Activated CD4-positive, alpha-beta T cell treated with anti-CD3 and anti-CD28 coated beads, Interleukin-2, amount 10 ng/mL, durations not matched to agents 24 days and 14 days (primary cell): ENCODE measurements at regions not wholly inside any gene's neighbourhood (a gene's known extent, or its start where the extent isn't known, plus 50 kb on each side); places are given as distances from the start of the nearest gene placed in this dataset.
"Not testable (repeated sequence)": the region's sequence is repeated elsewhere in the genome, so short reads cannot be mapped to it uniquely, and the experiment has no call there.

Source experiments
- DNase-seq: peaks from one replicate; pipeline ENCODE4 v3.0.0; 2022
- H3K27ac Mint-ChIP-seq: one replicate; pipeline ENCODE4 v1.8.0; 2022; ENCODE audit warnings: mild to moderate bottlenecking, mixed read lengths
- H3K27me3 Mint-ChIP-seq: one replicate; pipeline ENCODE4 v1.8.0; 2022; ENCODE audit warnings: mixed read lengths
- H3K36me3 Mint-ChIP-seq: one replicate; pipeline ENCODE4 v1.8.0; 2022; ENCODE audit warnings: low read depth, mild to moderate bottlenecking, mixed read lengths
- H3K4me1 Mint-ChIP-seq: one replicate; pipeline ENCODE4 v1.8.0; 2021; ENCODE audit warnings: mixed read lengths
- H3K4me3 Mint-ChIP-seq: one replicate; pipeline ENCODE4 v1.8.0; 2022; ENCODE audit warnings: mild to moderate bottlenecking, moderate library complexity, mixed read lengths
- H3K9me3 Mint-ChIP-seq: one replicate; pipeline ENCODE4 v1.8.0; 2021; ENCODE audit warnings: mixed read lengths
- intact Hi-C: fragments of 100-400 bp; cut with micrococcal nuclease; formaldehyde crosslinking; loops from one replicate; pipeline ENCODE4 v1.15.1; 2023

DNA sequence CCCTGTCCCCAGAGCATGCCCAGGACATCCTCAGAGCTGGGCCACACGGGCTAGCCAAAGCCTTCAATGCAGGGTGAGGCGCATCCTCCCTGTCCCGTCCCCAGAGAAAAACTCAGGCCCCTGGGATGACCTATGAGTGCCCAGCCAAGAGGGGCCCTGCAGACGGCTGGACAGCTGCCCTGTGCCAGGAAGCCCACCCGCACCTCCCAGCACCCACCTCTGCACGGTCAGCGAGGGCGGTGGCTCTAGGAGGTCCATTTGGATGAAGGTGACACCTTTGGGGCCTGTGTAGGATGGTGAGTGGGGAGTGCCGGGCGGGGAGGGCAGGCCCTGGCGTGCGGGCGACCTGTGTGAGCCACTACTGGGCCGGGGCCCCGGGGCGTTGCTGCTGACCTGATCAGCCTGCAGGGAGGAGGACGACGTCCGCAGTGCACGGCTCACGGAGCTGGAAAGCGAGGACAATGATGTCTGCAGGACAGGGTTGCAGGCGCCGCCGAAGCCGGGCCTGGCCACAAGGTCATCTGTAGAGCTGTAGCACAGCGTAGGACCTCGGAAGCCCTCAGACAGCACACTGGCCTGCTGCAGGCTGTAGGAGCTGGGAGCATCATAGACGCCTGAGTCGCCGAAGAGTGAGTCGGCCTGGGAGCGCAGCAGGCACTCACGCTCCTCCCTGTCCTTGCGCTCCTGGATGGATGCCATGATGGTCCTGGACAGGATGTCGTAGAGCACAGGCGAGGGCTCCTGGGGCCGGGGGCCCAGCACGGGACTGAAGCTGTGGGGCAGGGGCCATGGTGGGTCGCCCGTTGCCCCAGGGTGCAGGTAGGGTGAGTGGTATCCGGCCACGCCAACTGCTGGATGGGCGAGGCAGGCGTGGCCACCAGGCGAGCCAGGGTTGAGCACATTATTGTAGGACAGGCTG, 180.5 kb downstream of the IGLL1 start:
- no peak for DNase-seq
- Mint-ChIP-seq H3K27me3 (no peaks in the 10 kb centered on the region), H3K36me3 (no peaks in the 10 kb centered on the region), H3K4me3 (no peak overlapping the region), H3K27ac (no peak overlapping the region), H3K9me3 (no peaks in the 10 kb centered on the region), H3K4me1 (no peaks in the 10 kb centered on the region)
- intact Hi-C loops: no loop called here

DNA sequence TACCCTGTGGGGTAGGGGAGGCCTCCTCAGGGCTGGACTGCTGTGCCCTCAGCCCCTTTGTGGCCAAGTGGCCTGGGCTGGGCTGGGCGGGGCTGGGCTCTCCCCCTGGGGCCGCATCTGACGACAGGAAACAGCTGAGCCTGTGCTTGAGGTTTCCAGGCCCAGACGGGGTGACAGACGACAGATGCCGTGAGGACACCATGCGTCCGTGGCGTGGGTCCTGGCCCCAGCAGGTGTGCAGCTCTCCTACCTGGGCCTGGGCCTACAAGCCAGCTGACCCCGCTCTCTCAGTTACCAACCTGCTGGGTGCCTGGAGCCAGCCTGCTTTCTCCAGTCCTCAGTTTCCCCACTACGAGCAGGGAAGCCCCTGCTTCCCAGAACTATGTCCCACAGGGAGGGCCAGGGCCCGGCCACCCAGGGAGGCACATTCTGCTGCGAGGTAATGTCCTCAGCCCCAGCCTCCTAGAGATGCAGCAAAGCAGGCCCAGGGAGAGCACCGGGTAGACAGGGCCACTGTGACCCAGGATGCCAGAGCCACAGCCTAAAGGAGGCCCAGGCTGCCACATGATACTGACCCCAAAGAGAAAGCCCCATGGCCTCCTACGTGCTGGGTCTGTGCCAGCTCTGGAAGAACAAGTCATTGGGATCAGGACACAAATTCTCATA, 181.3 kb downstream of the IGLL1 start:
- no peak for DNase-seq
- intact Hi-C loops: no loop called here
- no peaks in the 10 kb centered on the region for H3K9me3 Mint-ChIP-seq
- no peaks in the 10 kb centered on the region for H3K27me3 Mint-ChIP-seq
- H3K27ac Mint-ChIP-seq: no peak overlapping the region
- H3K4me3 Mint-ChIP-seq: no peak overlapping the region
- H3K36me3 Mint-ChIP-seq: no peaks in the 10 kb centered on the region
- no peaks in the 10 kb centered on the region for H3K4me1 Mint-ChIP-seq

DNA sequence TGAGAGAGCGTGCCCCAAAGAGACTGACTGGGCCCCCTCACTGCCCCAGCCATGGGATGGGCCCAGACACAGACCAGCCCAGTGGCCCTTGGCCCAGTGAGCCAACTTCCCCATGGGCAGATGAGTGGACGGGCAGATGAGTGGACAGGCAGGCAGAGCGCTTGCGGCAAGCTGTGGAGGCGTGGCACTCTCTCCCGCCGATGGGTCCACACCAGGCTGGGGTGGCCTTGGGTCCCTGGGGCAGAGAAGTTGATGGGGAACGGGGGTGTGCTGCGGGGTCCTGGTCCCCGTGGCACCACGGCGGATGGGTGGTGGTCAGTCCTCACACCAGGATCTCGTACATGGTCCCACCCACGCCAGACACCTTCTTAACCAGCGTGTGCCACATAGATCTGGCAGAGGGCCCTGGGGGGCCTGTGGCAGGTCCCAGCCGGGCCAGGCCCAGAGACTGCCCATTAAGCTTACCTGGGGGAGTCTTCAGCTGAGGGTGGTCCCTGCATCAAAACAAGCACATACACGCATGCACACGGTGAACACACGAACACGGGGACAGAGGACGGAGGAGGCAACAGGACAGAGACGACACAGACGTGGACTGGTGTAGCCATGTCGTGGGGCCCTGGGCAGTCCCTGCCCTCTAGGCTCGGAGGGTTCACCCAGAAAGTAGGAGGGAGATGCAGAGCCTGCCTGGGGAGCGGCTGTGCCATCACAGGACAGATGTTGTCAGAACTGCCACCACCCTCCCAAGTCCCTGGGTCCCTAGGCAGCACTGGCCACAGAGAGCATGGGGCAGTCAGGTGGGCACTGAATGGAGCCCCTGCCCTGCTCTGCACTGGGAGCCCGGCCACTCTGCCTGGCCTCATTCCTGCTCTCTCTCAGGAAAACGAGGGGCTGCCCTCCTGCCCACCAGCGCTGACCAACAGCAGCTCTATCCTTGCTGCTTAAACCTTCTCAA, 182.2 kb downstream of the IGLL1 start:
- H3K4me3 Mint-ChIP-seq: no peak overlapping the region

DNA sequence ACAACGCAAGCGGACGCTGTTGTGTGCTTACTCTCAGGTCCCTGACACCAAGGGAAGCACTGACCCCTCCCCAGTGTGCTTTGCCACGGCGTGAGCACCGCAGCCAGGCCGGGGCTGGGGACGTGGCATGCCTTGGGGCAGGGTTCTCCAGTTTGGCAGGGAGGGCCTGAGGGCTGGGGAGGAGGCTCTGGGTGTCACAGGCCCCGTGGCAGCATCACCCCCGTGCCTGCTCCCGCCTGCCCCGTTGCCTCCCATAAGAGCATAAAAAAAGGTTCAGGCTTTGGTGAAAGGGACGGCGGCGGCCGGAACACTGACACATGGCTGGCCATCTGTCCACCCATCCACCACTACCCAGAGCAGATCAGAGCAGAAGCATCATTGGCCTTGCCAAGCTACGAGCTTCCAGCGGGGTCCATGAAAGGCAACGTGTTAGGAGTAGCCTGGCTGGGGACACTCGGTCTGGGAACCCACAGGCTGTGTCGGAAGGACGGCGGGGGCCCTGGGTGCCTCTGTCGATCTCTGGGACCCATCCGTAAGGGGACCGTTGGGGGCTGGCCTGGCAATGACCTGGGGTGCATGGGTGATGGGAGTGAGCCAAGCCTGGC, 183.0 kb downstream of the IGLL1 start:
- Mint-ChIP-seq H3K4me3 (no peak overlapping the region), H3K4me1 (no peaks in the 10 kb centered on the region), H3K9me3 (no peaks in the 10 kb centered on the region), H3K27ac (no peak overlapping the region), H3K36me3 (no peaks in the 10 kb centered on the region), H3K27me3 (no peaks in the 10 kb centered on the region)
- no peak for DNase-seq
- intact Hi-C loops: no loop called here

More for the DNA sequence above, 182.2 kb downstream of the IGLL1 start:
- intact Hi-C loops: no loop called here
- H3K27ac Mint-ChIP-seq: no peak overlapping the region
- no peaks in the 10 kb centered on the region for H3K36me3 Mint-ChIP-seq
- no peak for DNase-seq
- no peaks in the 10 kb centered on the region for H3K4me1 Mint-ChIP-seq
- H3K9me3 Mint-ChIP-seq: no peaks in the 10 kb centered on the region
- H3K27me3 Mint-ChIP-seq: no peaks in the 10 kb centered on the region

DNA sequence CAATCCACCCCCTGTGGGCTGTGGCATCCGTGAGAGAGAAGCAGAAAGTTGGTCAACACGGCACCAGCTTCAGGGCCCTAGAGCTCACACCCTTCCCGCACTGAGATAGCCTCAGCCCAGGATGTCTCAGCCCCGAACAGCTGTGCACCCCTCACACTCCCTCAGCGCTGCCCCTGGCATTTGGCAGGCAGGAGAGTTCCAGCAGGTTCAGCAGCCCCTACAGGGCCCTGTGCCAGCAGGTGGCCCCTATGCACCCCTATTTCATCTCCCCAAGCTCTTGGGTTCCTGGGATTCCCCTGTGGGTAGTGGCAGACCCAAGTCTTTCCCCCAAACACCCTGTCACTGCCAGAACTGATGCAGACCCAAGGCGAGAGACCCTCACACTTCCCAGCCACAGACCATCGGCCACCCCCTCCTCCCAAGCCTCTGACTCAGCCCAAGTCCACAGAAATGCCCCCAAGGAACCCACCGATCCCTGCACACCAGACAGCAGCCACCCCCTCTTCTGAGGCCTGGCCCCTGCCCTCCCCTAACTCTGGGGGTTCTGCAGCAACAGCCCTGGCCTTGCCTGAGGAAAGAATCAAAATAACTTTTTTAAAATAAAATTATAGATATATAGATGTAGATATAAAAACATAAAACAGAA, 183.6 kb downstream of the IGLL1 start:
- intact Hi-C loops: no loop called here
- DNase-seq: no peak
- Mint-ChIP-seq H3K27me3 (no peaks in the 10 kb centered on the region), H3K9me3 (no peaks in the 10 kb centered on the region), H3K4me1 (no peaks in the 10 kb centered on the region), H3K36me3 (no peaks in the 10 kb centered on the region), H3K4me3 (no peak overlapping the region), H3K27ac (no peak overlapping the region)

DNA sequence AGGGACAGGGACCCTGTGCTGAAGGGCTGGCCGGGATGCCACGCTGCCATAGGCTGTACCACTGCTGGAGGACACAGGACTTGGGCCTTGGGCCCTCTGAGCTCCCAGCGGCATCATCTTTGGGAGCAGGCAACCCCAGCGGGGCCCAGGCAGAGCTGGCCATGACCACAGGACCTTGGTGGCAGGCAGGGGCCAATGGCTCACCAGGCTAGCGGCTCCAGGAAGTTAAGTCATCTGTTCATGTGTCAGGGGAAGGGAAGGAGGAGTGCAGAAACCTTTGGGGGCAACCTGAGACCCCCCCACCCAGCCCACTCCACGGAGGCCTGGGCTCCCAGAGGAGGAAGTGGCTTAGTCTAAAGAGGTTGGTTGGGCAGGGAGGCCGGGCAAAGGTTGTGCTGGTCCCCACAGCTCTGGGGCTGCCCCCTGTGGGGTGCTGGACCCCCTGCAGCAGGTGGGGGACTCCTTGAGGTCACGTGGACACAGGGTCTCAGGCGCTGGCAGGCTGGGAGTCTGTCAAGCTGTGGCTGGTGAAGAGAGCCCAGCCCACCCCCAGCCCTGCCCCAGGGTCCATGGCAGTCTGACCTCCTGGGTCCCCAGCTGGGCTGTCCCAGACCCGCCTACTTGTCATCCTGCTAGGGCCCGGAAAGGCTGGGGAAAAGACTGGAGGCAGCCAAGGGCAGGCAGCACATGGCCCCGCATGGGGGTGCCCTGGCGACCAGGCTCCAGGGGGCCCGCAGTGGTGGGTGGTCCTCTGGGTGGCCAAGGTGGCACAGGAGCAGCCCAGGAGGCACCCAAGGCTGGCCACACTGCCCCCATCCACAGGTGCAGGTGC, 184.3 kb downstream of the IGLL1 start:
- no peak for DNase-seq

DNA sequence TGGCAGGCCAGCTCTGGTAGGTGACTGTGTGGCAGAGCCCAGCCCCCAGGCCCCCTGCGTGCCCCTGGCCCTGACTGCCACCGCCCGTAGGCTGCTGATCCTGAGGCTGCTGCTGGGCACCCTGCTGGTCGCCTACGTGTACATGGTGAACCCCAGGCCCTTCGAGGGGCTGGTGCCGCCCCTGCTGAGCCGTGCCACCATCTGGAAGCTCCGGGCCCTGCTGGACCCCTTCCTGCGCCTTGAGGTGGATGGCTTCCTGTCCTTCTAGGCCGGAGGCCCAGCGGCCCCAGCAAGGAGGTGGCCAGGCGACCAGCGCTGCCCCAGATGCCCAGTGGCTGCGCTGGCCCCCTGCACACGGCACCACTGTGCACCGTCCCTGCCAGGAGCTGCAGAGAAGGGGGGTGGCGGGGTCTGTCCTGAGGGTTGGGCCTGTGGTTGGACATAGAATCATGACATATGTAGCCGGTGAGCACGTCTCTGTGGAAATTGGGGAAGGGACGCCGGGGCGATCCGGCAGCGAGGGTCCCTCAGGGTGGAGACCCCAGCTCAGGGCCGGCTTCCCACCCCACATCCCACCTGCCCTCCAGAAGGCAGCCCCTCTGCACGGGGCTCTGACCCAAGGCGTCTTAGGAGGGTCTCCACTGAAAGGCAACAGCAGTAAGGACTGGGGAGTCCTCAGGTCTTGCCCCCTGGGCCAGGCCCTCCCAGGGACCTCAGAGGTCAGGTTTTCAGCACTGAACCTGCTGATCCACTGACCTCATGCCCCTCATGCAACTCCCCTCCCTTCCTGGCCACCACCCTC, 185.4 kb downstream of the IGLL1 start:
- Mint-ChIP-seq H3K36me3 (no peaks in the 10 kb centered on the region), H3K27me3 (no peaks in the 10 kb centered on the region), H3K9me3 (no peaks in the 10 kb centered on the region), H3K27ac (no peak overlapping the region), H3K4me1 (no peaks in the 10 kb centered on the region), H3K4me3 (no peak overlapping the region)
- no peak for DNase-seq
- intact Hi-C loops: no loop called here

More for the DNA sequence above, 184.3 kb downstream of the IGLL1 start:
- Mint-ChIP-seq H3K9me3 (no peaks in the 10 kb centered on the region), H3K36me3 (no peaks in the 10 kb centered on the region), H3K27ac (no peak overlapping the region), H3K27me3 (no peaks in the 10 kb centered on the region), H3K4me3 (no peak overlapping the region), H3K4me1 (no peaks in the 10 kb centered on the region)
- intact Hi-C loops: no loop called here

DNA sequence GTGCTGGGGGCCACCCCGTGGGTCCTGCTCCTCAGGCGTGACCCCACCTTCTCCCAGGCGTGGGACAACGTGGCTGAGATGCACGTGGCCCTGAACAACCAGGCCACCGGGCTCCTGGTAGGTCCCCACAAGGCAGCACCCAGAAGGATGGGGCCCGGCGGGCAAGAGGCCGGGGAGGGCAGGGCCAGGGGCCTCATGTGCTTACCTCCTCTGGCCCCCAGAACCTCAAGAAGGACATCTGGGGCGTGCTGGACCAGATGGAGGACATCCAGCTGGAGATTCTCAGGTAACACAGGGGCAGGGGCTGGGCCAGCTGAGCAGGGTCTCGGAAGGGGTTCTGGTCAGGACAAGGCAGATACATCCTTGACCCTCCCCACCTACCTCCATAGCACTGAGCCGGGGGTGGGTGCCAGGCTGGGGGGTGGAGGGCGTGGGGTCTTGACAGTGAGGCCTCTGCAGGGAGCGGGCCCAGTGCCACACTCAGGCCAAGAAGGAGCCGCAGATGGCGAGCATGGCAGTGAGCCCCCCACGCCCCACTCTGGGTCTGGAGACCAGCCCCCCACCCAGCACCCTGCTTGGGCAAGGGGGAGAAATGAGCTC, 186.3 kb downstream of the IGLL1 start:
- H3K4me1 Mint-ChIP-seq: no peaks in the 10 kb centered on the region
- DNase-seq: no peak
- no peak overlapping the region for H3K27ac Mint-ChIP-seq
- intact Hi-C loops: no loop called here
- H3K36me3 Mint-ChIP-seq: no peaks in the 10 kb centered on the region
- no peak overlapping the region for H3K4me3 Mint-ChIP-seq
- H3K27me3 Mint-ChIP-seq: no peaks in the 10 kb centered on the region
- H3K9me3 Mint-ChIP-seq: no peaks in the 10 kb centered on the region

DNA sequence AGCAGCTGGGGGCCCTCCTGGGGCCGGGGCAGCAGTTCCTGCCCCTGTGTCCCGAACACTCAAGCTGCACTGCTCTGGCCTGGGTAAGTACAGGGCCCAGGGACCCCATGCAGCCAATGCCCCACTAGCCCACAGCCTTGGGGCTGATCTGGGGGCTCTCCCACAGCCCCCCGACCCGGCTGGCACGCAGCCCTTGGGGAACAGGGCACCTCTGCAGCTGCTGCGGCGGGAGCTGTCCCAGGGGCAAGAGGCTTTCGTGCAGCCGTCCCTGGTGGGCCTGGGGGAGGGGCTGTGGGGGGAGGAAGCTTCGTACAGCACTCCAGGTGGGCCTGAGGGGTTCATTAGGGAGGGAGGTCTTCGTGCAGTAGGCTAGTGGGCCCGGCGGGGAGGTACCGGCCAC, 186.9 kb downstream of the IGLL1 start:
- H3K9me3 Mint-ChIP-seq, H3K4me1 Mint-ChIP-seq, intact Hi-C loops, H3K4me3 Mint-ChIP-seq, DNase-seq, H3K27ac Mint-ChIP-seq, H3K36me3 Mint-ChIP-seq, H3K27me3 Mint-ChIP-seq: not testable (repeated sequence)

DNA sequence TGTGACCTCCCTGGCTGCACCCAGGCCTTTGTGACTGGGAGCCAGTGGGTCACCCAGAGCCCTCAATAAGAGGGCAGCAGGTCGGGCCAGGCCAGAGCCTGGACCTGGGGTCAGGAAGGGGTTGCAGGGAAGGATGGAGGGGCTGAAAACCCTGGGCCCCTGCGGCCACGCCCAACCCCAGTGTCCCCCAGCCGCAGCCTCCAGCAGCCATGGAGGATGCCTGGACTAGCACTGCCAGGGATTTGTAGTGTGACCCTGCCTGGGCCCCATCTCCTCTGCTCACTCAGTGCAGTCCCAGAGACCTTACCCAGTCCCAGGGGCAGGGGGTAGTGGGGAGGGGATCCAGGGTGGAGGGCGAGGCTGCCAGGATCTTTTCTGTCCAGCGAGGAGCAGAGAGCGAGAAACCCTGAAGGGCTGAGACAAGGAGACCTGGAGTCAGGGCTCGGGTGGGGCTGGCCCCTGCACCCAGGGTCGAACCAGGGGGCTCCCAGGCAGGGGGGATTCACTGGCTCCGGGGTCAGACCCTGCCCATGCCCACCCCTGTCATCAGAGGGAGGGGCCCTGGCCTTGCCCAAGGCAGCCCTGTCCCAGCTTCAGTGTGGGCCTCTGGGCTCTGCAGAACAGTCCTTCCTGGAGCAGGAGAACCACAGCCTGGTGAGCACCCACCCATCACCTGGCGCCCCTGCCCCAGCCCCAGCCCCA, 187.5 kb downstream of the IGLL1 start:
- no peak overlapping the region for H3K27ac Mint-ChIP-seq
- no peaks in the 10 kb centered on the region for H3K36me3 Mint-ChIP-seq
- H3K4me1 Mint-ChIP-seq: no peaks in the 10 kb centered on the region
- DNase-seq: no peak
- H3K4me3 Mint-ChIP-seq: no peak overlapping the region
- intact Hi-C loops: no loop called here
- H3K27me3 Mint-ChIP-seq: no peaks in the 10 kb centered on the region
- no peaks in the 10 kb centered on the region for H3K9me3 Mint-ChIP-seq

DNA sequence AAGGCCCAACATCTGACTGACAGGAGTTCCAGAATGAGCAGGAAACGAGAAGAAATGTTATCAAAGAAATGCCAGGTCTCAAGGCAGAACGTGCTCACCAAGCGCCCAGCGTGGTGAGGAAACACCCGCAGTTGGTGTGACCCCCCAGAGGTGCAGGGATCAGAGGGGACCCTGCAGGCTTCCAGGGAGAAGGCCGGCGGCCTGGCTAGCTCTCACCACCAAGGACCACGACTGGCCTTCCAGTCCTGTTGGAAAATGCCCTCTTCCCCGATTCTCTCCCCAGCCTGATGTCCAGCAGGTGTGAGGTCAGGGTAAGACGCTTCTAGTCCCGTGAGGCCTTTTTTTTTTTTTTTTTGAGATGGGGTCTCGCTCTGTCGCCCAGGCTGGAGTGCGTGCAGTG, 189.1 kb downstream of the IGLL1 start:
- Mint-ChIP-seq H3K36me3 (no peaks in the 10 kb centered on the region), H3K9me3 (no peaks in the 10 kb centered on the region), H3K4me3 (no peak overlapping the region), H3K27me3 (no peaks in the 10 kb centered on the region), H3K4me1 (no peaks in the 10 kb centered on the region), H3K27ac (no peak overlapping the region)
- intact Hi-C loops: no loop called here
- DNase-seq: no peak
